ENCODE measurements at regions not wholly inside any gene's neighbourhood (a gene's known extent, or its start where the extent isn't known, plus 50 kb on each side); places are given as distances from the start of the nearest gene placed in this dataset.

DNA sequence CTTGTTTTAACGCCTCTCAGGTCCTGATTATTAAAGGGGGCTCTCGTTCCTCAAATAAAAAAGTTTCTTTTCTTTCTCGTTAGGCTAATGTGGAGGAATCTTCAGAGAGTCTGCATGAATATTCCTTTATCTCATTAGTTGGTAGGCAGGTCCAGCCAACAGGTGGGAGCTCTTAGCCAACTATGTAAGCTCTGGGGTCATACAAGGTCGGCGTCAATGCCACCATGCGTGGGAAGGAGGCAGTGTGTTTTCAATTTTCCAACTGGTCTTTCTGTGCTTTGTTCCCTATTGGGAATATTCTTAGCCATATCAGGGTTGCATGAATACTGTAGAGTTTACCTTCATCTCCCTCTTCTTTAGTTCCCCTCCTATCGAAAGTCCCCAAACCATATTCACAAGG, 118.5 kb upstream of the SVIL start:
- intact Hi-C loops (cut with micrococcal nuclease): no loop called here
- ChIA-PET CTCF (no interaction called here), POLR2A (no interaction called here)
- WGBS (ENCODE audit: insufficient coverage): 100% methylated on average over 1 of the region's 7 CpGs
- no peak overlapping the region for H3K4me2 ChIP-seq (replicated peaks; ENCODE audit: low read depth, low read length, poor library complexity, severe bottlenecking)
- no peaks in the 10 kb centered on the region for H4K20me1 ChIP-seq (ENCODE audit: control insufficient read depth, insufficient read depth, low read length, poor library complexity, severe bottlenecking)
- Mint-ChIP-seq H3K27ac (no peak overlapping the region), H3K9me3 (ENCODE audit: insufficient read depth) (no peaks in the 10 kb centered on the region), H3K27me3 (peaks cover 8% of the 10 kb centered on the region), H3K4me1 (no peaks in the 10 kb centered on the region), H3K4me3 (no peak overlapping the region)
- H3K9me3 ChIP-seq (ENCODE audit: control extremely low read depth in 1 of 3, control insufficient read depth in 2 of 3, insufficient read depth in 1 of 3, low read length in 2 of 3): no peaks in the 10 kb centered on the region
- no peak overlapping the region for H3K27ac ChIP-seq (ENCODE audit: low read length in 2 of 2)
- DNase-seq: no peak
- no peaks in the 10 kb centered on the region for H3K4me1 ChIP-seq (ENCODE audit: control insufficient read depth in 2 of 2, insufficient read depth in 2 of 2, low read length in 2 of 2)
- H3K9ac ChIP-seq (ENCODE audit: low read length): no peak overlapping the region
- no peak for ATAC-seq (ENCODE audit: low read depth)
- H3K4me3 ChIP-seq (ENCODE audit: control extremely low read depth in 1 of 5, extremely low read depth in 1 of 5, insufficient read depth in 1 of 5, low read depth in 2 of 5, low read length in 4 of 5): no peak overlapping the region
- H3K79me2 ChIP-seq (ENCODE audit: control insufficient read depth, insufficient read depth, low read length): no peaks in the 10 kb centered on the region
- H3K36me3 ChIP-seq (replicated peaks in 1 of 2; ENCODE audit: control extremely low read depth in 1 of 2, control insufficient read depth in 1 of 2, extremely low read depth in 1 of 2, insufficient read depth in 2 of 2, low read length in 1 of 2): no peaks in the 10 kb centered on the region
- no peak for TF ChIP-seq EZH2 (IDR thresholded peaks at IDR 0.05; ENCODE audit: borderline replicate concordance, insufficient read depth, low read depth, low read length, poor library complexity, severe bottlenecking)
- no peak for TF ChIP-seq CTCF (IDR thresholded peaks at IDR 0.05)
- H3K27me3 ChIP-seq (replicated peaks in 1 of 4; ENCODE audit: control extremely low read depth in 1 of 4, control insufficient read depth in 3 of 4, insufficient read depth in 4 of 4, low read length in 3 of 4): no peaks in the 10 kb centered on the region
- H2AFZ ChIP-seq (ENCODE audit: insufficient read depth, low read depth, low read length, poor library complexity, severe bottlenecking): no peak overlapping the region

DNA sequence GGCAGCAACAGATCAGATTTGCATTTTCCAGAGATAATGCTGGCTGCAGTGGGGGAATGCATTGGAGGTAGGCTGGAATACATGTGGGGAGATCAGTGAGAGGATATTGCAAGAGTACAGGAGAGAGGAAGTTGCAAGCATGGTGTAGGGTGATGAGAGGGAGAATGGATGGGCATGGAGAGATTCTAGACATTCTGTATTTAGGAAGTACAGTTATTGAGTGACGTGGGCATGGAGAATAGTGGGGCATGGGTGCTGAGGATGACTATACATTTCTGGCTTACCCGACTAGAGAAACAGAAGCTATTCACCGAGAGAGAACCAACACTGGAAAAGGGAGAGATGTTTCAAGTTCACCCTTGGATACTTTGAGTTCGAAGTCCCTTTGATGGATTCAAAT, 116.9 kb upstream of the SVIL start:
- Mint-ChIP-seq H3K4me1 (no peaks in the 10 kb centered on the region), H3K27ac (no peak overlapping the region), H3K9me3 (ENCODE audit: insufficient read depth) (no peaks in the 10 kb centered on the region), H3K27me3 (peaks cover 7% of the 10 kb centered on the region), H3K4me3 (no peak overlapping the region)
- H3K4me2 ChIP-seq (replicated peaks; ENCODE audit: low read depth, low read length, poor library complexity, severe bottlenecking): no peak overlapping the region
- no peaks in the 10 kb centered on the region for H3K79me2 ChIP-seq (ENCODE audit: control insufficient read depth, insufficient read depth, low read length)
- H3K27me3 ChIP-seq (replicated peaks in 1 of 4; ENCODE audit: control extremely low read depth in 1 of 4, control insufficient read depth in 3 of 4, insufficient read depth in 4 of 4, low read length in 3 of 4): no peaks in the 10 kb centered on the region
- H3K4me1 ChIP-seq (ENCODE audit: control insufficient read depth in 2 of 2, insufficient read depth in 2 of 2, low read length in 2 of 2): no peaks in the 10 kb centered on the region
- no peak overlapping the region for H3K4me3 ChIP-seq (ENCODE audit: control extremely low read depth in 1 of 5, extremely low read depth in 1 of 5, insufficient read depth in 1 of 5, low read depth in 2 of 5, low read length in 4 of 5)
- H3K9me3 ChIP-seq (ENCODE audit: control extremely low read depth in 1 of 3, control insufficient read depth in 2 of 3, insufficient read depth in 1 of 3, low read length in 2 of 3): no peaks in the 10 kb centered on the region
- H3K9ac ChIP-seq (ENCODE audit: low read length): no peak overlapping the region
- 88% methylated on average over 4 of the region's 4 CpGs for WGBS (ENCODE audit: insufficient coverage)
- H2AFZ ChIP-seq (ENCODE audit: insufficient read depth, low read depth, low read length, poor library complexity, severe bottlenecking): no peak overlapping the region
- no peak for ATAC-seq (ENCODE audit: low read depth)
- no peak for DNase-seq
- ChIA-PET POLR2A (no interaction called here), CTCF (no interaction called here)
- TF ChIP-seq EZH2 (IDR thresholded peaks at IDR 0.05; ENCODE audit: borderline replicate concordance, insufficient read depth, low read depth, low read length, poor library complexity, severe bottlenecking) (no peak), CTCF (IDR thresholded peaks at IDR 0.05) (no peak)
- no peaks in the 10 kb centered on the region for H3K36me3 ChIP-seq (replicated peaks in 1 of 2; ENCODE audit: control extremely low read depth in 1 of 2, control insufficient read depth in 1 of 2, extremely low read depth in 1 of 2, insufficient read depth in 2 of 2, low read length in 1 of 2)
- H4K20me1 ChIP-seq (ENCODE audit: control insufficient read depth, insufficient read depth, low read length, poor library complexity, severe bottlenecking): no peaks in the 10 kb centered on the region
- intact Hi-C loops (cut with micrococcal nuclease): no loop called here
- no peak overlapping the region for H3K27ac ChIP-seq (ENCODE audit: low read length in 2 of 2)

All from B cell (primary cell).